HCT116 (cell line): ENCODE measurements at regions not wholly inside any gene's neighbourhood (a gene's known extent, or its start where the extent isn't known, plus 50 kb on each side); places are given as distances from the start of the nearest gene placed in this dataset.

Source experiments
- ATF3 ChIP-seq: IDR thresholded peaks from 2 replicates; pipeline ENCODE4 v1.6.1; 2012
- CEBPB ChIP-seq: IDR thresholded peaks from 2 replicates; pipeline ENCODE4 v1.6.1; 2012; ENCODE audit warnings: low read depth
- CTCF ChIP-seq, 3 experiments: fragments of 200-600 bp in 1 of 3; sonication (generic) in 1 of 3; IDR thresholded peaks in 2 of 3; conservative IDR thresholded peaks in 1 of 3; 2 replicates each; pipeline ENCODE4 v1.5.1; 2012 to 2017; ENCODE audit warnings: low read depth in 2 of 3, low read length in 2 of 3, antibody characterized with exemption in 1 of 3, borderline replicate concordance in 1 of 3, control low read depth in 1 of 3, mild to moderate bottlenecking in 1 of 3, mixed read lengths in 1 of 3, mixed run types in 1 of 3, moderate library complexity in 1 of 3; ENCODE audit not compliant: insufficient read depth in 1 of 3
- ELF1 ChIP-seq: IDR thresholded peaks from 2 replicates; pipeline ENCODE4 v1.6.1; 2012; ENCODE audit warnings: low read depth, borderline replicate concordance
- EZH2 ChIP-seq: fragments of 200-600 bp; sonication (generic); IDR thresholded peaks from 2 replicates; pipeline ENCODE4 v1.6.1; 2017; ENCODE audit warnings: antibody characterized with exemption, mixed run types
- EZH2phosphoT487 ChIP-seq: fragments of 200-600 bp; IDR thresholded peaks from 2 replicates; pipeline ENCODE4 v1.6.1; 2018; ENCODE audit warnings: antibody characterized with exemption, borderline replicate concordance
- MAX ChIP-seq: IDR thresholded peaks from 2 replicates; pipeline ENCODE4 v1.6.1; 2012
- POLR2A ChIP-seq: IDR thresholded peaks from 2 replicates; pipeline ENCODE4 v1.7.0; 2011; ENCODE audit warnings: borderline replicate concordance; ENCODE audit not compliant: insufficient read depth, insufficient read length; ENCODE audit errors: extremely low read depth
- POLR2AphosphoS5 ChIP-seq: IDR thresholded peaks from 2 replicates; pipeline ENCODE4 v1.6.1; 2011; ENCODE audit warnings: mild to moderate bottlenecking, low read depth, low read length, moderate library complexity
- REST ChIP-seq: IDR thresholded peaks from 2 replicates; pipeline ENCODE4 v1.6.1; 2012; ENCODE audit warnings: low read depth
- SIN3A ChIP-seq: IDR thresholded peaks from 2 replicates; pipeline ENCODE4 v1.6.1; 2012; ENCODE audit warnings: low read depth
- SP1 ChIP-seq: IDR thresholded peaks from 2 replicates; pipeline ENCODE4 v1.6.1; 2012; ENCODE audit warnings: low read depth
- YY1 ChIP-seq: IDR thresholded peaks from 2 replicates; pipeline ENCODE4 v1.6.1; 2011; ENCODE audit warnings: low read length, low read depth, moderate library complexity, mild to moderate bottlenecking; ENCODE audit not compliant: insufficient replicate concordance; ENCODE audit errors: extremely low read depth
- ZNF274 ChIP-seq: fragments of 200-500 bp; sonication (Bioruptor generic); IDR thresholded peaks from 2 replicates; pipeline ENCODE4 v1.6.1; 2014; ENCODE audit warnings: mild to moderate bottlenecking, low read depth, low read length, inconsistent platforms

GRCh38 chr1:229220163-229220846 is 50.6 kb upstream of the RAB4A start:
- no peak for TF ChIP-seq CTCF (IDR thresholded peaks at IDR 0.05 in 2 of 3, conservative IDR thresholded peaks at IDR 0.05 in 1 of 3; ENCODE audit: borderline replicate concordance in 1 of 3, insufficient read depth in 1 of 3, low read depth in 2 of 3, low read length in 2 of 3)
- no peak for TF ChIP-seq POLR2AphosphoS5
- no peak for TF ChIP-seq REST
- no peak for TF ChIP-seq POLR2A
- TF ChIP-seq CEBPB = no peak
- TF ChIP-seq EZH2phosphoT487 = no peak
- TF ChIP-seq SP1 = no peak
- TF ChIP-seq ELF1 = no peak
- no peak for TF ChIP-seq SIN3A
- TF ChIP-seq YY1 = no peak
- no peak for TF ChIP-seq MAX
- TF ChIP-seq ZNF274 = no peak
- TF ChIP-seq EZH2 = no peak
- TF ChIP-seq ATF3 = no peak
